Prostate gland (tissue), 2 donors: ENCODE measurements at regions not wholly inside any gene's neighbourhood (a gene's known extent, or its start where the extent isn't known, plus 50 kb on each side); places are given as distances from the start of the nearest gene placed in this dataset.
"Not testable (repeated sequence)": the region's sequence is repeated elsewhere in the genome, so short reads cannot be mapped to it uniquely, and the experiment has no call there.

Experiments
- POLR2A ChIP-seq: fragments of 450-650 bp; IDR thresholded peaks from one replicate; pipeline ENCODE4 v1.6.1; 2016; ENCODE audit warnings: antibody characterized with exemption, mild to moderate bottlenecking
- POLR2AphosphoS5 ChIP-seq: sonication (generic); formaldehyde crosslinking; IDR thresholded peaks from one replicate; pipeline ENCODE4 v1.6.1; 2017; ENCODE audit warnings: antibody characterized with exemption
- TF ChIP-seq, protein P1 (sequence below), 4 experiments: fragments of 200-600 bp in 2 of 4; fragments of 450-650 bp in 2 of 4; sonication (generic) in 2 of 4; IDR thresholded peaks; 1 replicate in 3 of 4; 2 replicates in 1 of 4; pipeline ENCODE4 v1.5.1; 2016 to 2019; ENCODE audit warnings: antibody characterized with exemption in 4 of 4, mild to moderate bottlenecking in 2 of 4, moderate library complexity in 2 of 4

GRCh38 chr16:29194185-29194844 lies 209.5 kb downstream of the LAT start:
- TF ChIP-seq, protein P1, sequence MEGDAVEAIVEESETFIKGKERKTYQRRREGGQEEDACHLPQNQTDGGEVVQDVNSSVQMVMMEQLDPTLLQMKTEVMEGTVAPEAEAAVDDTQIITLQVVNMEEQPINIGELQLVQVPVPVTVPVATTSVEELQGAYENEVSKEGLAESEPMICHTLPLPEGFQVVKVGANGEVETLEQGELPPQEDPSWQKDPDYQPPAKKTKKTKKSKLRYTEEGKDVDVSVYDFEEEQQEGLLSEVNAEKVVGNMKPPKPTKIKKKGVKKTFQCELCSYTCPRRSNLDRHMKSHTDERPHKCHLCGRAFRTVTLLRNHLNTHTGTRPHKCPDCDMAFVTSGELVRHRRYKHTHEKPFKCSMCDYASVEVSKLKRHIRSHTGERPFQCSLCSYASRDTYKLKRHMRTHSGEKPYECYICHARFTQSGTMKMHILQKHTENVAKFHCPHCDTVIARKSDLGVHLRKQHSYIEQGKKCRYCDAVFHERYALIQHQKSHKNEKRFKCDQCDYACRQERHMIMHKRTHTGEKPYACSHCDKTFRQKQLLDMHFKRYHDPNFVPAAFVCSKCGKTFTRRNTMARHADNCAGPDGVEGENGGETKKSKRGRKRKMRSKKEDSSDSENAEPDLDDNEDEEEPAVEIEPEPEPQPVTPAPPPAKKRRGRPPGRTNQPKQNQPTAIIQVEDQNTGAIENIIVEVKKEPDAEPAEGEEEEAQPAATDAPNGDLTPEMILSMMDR (IDR thresholded peaks at IDR 0.05), result not testable (repeated sequence)
- not testable (repeated sequence) for TF ChIP-seq POLR2A, POLR2AphosphoS5
